ENCODE measurements at regions not wholly inside any gene's neighbourhood (a gene's known extent, or its start where the extent isn't known, plus 50 kb on each side); places are given as distances from the start of the nearest gene placed in this dataset.

DNA sequence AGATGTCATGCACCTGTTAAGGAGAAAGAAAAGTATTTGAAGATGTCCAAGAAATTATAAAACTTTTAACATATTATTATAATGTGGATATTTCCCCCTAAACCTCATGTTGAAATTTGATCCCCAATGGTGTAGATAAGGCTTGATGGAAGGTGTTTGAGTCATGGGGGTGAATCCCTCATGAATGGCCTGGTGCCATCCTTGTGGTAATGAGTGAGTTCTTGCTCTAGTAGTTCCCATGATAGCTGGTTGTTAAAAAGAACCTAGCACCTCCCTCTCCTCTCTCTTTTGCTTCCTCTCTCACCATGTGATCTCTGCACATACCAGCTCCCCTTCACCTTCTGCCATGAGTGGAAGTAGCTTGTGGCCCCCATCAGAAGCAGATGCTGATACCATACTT is 176.6 kb upstream of the NR3C2 start:
- H3K9ac ChIP-seq (replicated peaks in 1 of 4; ENCODE audit: extremely low read depth in 1 of 4, low read depth in 3 of 4, low read length in 3 of 4), result no peak overlapping the region
- H4K20me1 ChIP-seq (replicated peaks in 1 of 2; ENCODE audit: control insufficient read depth in 1 of 2, insufficient read depth in 2 of 2, low read length in 2 of 2), result no peaks in the 10 kb centered on the region
- DNase-seq (ENCODE audit: low read depth in 1 of 2, low spot score in 2 of 2) (no peak), FAIRE-seq (no peak)
- no peak overlapping the region for H3K18ac ChIP-seq (ENCODE audit: extremely low read depth, low read length)
- H3K4me3 ChIP-seq (ENCODE audit: extremely low read depth in 1 of 4, insufficient read depth in 2 of 4, low read depth in 3 of 4, low read length in 4 of 4), result no peak overlapping the region
- H2AK5ac ChIP-seq (ENCODE audit: low read depth, low read length), result no peak overlapping the region
- no peak overlapping the region for H4K8ac ChIP-seq (ENCODE audit: extremely low read depth, insufficient read depth, low read length)
- H2AFZ ChIP-seq (ENCODE audit: low read length), result no peak overlapping the region
- no peak overlapping the region for H2BK20ac ChIP-seq (ENCODE audit: low read length)
- no peak overlapping the region for H3K14ac ChIP-seq (ENCODE audit: insufficient read length)
- H2BK120ac ChIP-seq (replicated peaks; ENCODE audit: low read depth, low read length), result no peak overlapping the region
- no peaks in the 10 kb centered on the region for H3K79me1 ChIP-seq (ENCODE audit: low read depth, low read length)
- H3K27me3 ChIP-seq (replicated peaks in 1 of 4; ENCODE audit: control insufficient read depth in 3 of 4, extremely low read depth in 1 of 4, insufficient read depth in 3 of 4, low read length in 3 of 4), result no peaks in the 10 kb centered on the region
- H2BK12ac ChIP-seq (ENCODE audit: low read depth, low read length), result no peak overlapping the region
- H2BK5ac ChIP-seq (ENCODE audit: low read depth, low read length), result no peak overlapping the region
- no peak overlapping the region for H3K23ac ChIP-seq (ENCODE audit: insufficient read length)
- CTCF ChIA-PET (ENCODE audit: partially characterized antibody), result no interaction called here
- H3K27ac ChIP-seq (ENCODE audit: low read depth, low read length), result no peak overlapping the region
- no peak overlapping the region for H4K91ac ChIP-seq (replicated peaks; ENCODE audit: insufficient read length, low read length)
- no peak overlapping the region for H4K5ac ChIP-seq (ENCODE audit: insufficient read length, low read depth, low read length)
- no peaks in the 10 kb centered on the region; a peak in 1 of 4 replicates for H3K9me3 ChIP-seq (ENCODE audit: insufficient read depth in 2 of 2, low read depth in 1 of 2, low read length in 1 of 2)
- POLR2A ChIA-PET (ENCODE audit: partially characterized antibody), result no interaction called here
- no peak overlapping the region for H3K4me2 ChIP-seq (ENCODE audit: insufficient read depth in 1 of 2, low read depth in 2 of 2, low read length in 2 of 2)
- H3K4me1 ChIP-seq (replicated peaks in 1 of 4; ENCODE audit: control insufficient read depth in 3 of 4, insufficient read depth in 4 of 4, low read length in 3 of 4), result no peaks in the 10 kb centered on the region
- no peaks in the 10 kb centered on the region for H3K79me2 ChIP-seq (ENCODE audit: control insufficient read depth in 1 of 2, insufficient read depth in 2 of 2, low read length in 2 of 2)
- H3K23me2 ChIP-seq (ENCODE audit: low read depth, low read length), result no peaks in the 10 kb centered on the region
- H3K36me3 ChIP-seq (ENCODE audit: control insufficient read depth in 2 of 4, insufficient read depth in 4 of 4, low read length in 3 of 4), result no peaks in the 10 kb centered on the region
- no peak overlapping the region for H2BK15ac ChIP-seq (ENCODE audit: low read length)
- no peak overlapping the region for H3K4ac ChIP-seq (replicated peaks; ENCODE audit: insufficient read length, low read depth, low read length)
- no peak overlapping the region for H3K56ac ChIP-seq (replicated peaks; ENCODE audit: insufficient read length, low read depth, low read length)
- no peak for TF ChIP-seq GTF2F1 (IDR thresholded peaks at IDR 0.05; ENCODE audit: borderline replicate concordance, low read depth, low read length)
- TF ChIP-seq, protein P1, sequence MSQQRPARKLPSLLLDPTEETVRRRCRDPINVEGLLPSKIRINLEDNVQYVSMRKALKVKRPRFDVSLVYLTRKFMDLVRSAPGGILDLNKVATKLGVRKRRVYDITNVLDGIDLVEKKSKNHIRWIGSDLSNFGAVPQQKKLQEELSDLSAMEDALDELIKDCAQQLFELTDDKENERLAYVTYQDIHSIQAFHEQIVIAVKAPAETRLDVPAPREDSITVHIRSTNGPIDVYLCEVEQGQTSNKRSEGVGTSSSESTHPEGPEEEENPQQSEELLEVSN (IDR thresholded peaks at IDR 0.05), result no peak
- no peak for TF ChIP-seq RFX5 (IDR thresholded peaks at IDR 0.05; ENCODE audit: borderline replicate concordance, low read depth, low read length)
- no peak for TF ChIP-seq TAF7 (optimal IDR thresholded peaks at IDR 0.05; ENCODE audit: borderline replicate concordance, low read depth, low read length)
- no peak for TF ChIP-seq TAF1 (IDR thresholded peaks at IDR 0.05; ENCODE audit: low read depth, low read length)
- no peak for TF ChIP-seq CHD1 (IDR thresholded peaks at IDR 0.05; ENCODE audit: low read depth, low read length)
- TF ChIP-seq CREB1 (IDR thresholded peaks at IDR 0.05), result no peak

All from H1 (cell line).